ENCODE measurements at regions not wholly inside any gene's neighbourhood (a gene's known extent, or its start where the extent isn't known, plus 50 kb on each side); places are given as distances from the start of the nearest gene placed in this dataset.

- Histone ChIP-seq H3K4me3 (no peak overlapping the region), H3K27ac (no peak overlapping the region), H3K36me3 (no peaks in the 10 kb centered on the region), H3K4me1 (no peaks in the 10 kb centered on the region), H3K27me3 (no peaks in the 10 kb centered on the region), H3K9me3 (peaks cover 0 to 4% of the 10 kb centered on the region in 2 donors)
- TF ChIP-seq, protein P1, sequence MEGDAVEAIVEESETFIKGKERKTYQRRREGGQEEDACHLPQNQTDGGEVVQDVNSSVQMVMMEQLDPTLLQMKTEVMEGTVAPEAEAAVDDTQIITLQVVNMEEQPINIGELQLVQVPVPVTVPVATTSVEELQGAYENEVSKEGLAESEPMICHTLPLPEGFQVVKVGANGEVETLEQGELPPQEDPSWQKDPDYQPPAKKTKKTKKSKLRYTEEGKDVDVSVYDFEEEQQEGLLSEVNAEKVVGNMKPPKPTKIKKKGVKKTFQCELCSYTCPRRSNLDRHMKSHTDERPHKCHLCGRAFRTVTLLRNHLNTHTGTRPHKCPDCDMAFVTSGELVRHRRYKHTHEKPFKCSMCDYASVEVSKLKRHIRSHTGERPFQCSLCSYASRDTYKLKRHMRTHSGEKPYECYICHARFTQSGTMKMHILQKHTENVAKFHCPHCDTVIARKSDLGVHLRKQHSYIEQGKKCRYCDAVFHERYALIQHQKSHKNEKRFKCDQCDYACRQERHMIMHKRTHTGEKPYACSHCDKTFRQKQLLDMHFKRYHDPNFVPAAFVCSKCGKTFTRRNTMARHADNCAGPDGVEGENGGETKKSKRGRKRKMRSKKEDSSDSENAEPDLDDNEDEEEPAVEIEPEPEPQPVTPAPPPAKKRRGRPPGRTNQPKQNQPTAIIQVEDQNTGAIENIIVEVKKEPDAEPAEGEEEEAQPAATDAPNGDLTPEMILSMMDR (IDR thresholded peaks at IDR 0.05): no peak
- ATAC-seq (no peak), DNase-seq (peak in 1 of 4 donors; percentile 43)
- intact Hi-C loops (cut with DNase I): loop anchor here in 1 of 2 donors (10.0 kb wide), 1 partner anchor 57 kb away; no protein-coding TSS in a partner anchor
These were observed 683.5 kb upstream of the CA10 start for GRCh38 chr17:52841971-52842370.

- no peaks in the 10 kb centered on the region for H3K36me3 ChIP-seq
- H3K4me3 ChIP-seq: no peak overlapping the region
- DNase-seq (no peak), ATAC-seq (no peak)
- TF ChIP-seq, protein P1 (IDR thresholded peaks at IDR 0.05): no peak
- intact Hi-C loops (cut with DNase I): no loop called here
- H3K9me3 ChIP-seq: no peaks in the 10 kb centered on the region
- H3K27me3 ChIP-seq: no peaks in the 10 kb centered on the region
- no peak overlapping the region for H3K27ac ChIP-seq
- H3K4me1 ChIP-seq: no peaks in the 10 kb centered on the region
These were observed 679.0 kb upstream of the CA10 start for GRCh38 chr17:52837492-52837891.

GRCh38 chr17:52831536-52831935 lies 673.0 kb upstream of the CA10 start:
- intact Hi-C loops (cut with DNase I): no loop called here
- Histone ChIP-seq H3K4me1 (no peaks in the 10 kb centered on the region), H3K36me3 (no peaks in the 10 kb centered on the region), H3K27me3 (no peaks in the 10 kb centered on the region), H3K27ac (no peak overlapping the region), H3K9me3 (no peaks in the 10 kb centered on the region), H3K4me3 (no peak overlapping the region)
- TF ChIP-seq, protein P1 (IDR thresholded peaks at IDR 0.05): no peak
- no peak for ATAC-seq
- no peak for DNase-seq

- Histone ChIP-seq H3K27me3 (no peaks in the 10 kb centered on the region), H3K9me3 (no peaks in the 10 kb centered on the region), H3K36me3 (no peaks in the 10 kb centered on the region), H3K4me1 (no peaks in the 10 kb centered on the region), H3K4me3 (no peak overlapping the region), H3K27ac (no peak overlapping the region)
- no peak for ATAC-seq
- no peak for DNase-seq
- TF ChIP-seq, protein P1 (IDR thresholded peaks at IDR 0.05): no peak
- intact Hi-C loops (cut with DNase I): no loop called here
These were observed 670.1 kb upstream of the CA10 start for GRCh38 chr17:52828621-52829020.

DNA sequence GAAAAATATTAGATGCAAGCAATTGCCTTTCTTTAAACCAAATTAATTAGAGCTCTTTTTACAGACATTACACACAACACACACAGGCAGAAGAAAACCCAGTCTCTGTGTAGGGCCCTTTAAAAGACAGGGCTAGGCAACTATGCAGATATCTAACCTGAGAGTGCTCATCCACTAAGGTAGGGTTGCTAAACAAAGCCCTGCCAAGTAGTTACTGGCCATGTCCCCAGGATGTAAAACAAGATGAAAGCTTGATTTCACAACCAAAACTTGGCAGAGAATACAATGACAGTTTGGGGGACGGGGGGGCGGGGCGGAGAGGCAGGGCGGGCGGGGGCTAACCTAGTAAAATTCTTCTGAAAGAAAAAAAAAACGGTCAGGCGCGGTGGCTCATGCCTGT lies 669.0 kb upstream of the CA10 start:
- TF ChIP-seq, protein P1 (IDR thresholded peaks at IDR 0.05): no peak
- H3K4me3 ChIP-seq: no peak overlapping the region
- no peak overlapping the region for H3K27ac ChIP-seq
- ATAC-seq: peak; percentile 90
- peak in 1 of 4 donors; percentile 19 for DNase-seq
- no peaks in the 10 kb centered on the region for H3K27me3 ChIP-seq
- H3K4me1 ChIP-seq: no peaks in the 10 kb centered on the region
- no peaks in the 10 kb centered on the region for H3K36me3 ChIP-seq
- no peaks in the 10 kb centered on the region for H3K9me3 ChIP-seq
- intact Hi-C loops (cut with DNase I): no loop called here

All from left lung (tissue), 4 donors.